ENCODE measurements at regions not wholly inside any gene's neighbourhood (a gene's known extent, or its start where the extent isn't known, plus 50 kb on each side); places are given as distances from the start of the nearest gene placed in this dataset.
"Not testable (repeated sequence)": the region's sequence is repeated elsewhere in the genome, so short reads cannot be mapped to it uniquely, and the experiment has no call there.

DNA sequence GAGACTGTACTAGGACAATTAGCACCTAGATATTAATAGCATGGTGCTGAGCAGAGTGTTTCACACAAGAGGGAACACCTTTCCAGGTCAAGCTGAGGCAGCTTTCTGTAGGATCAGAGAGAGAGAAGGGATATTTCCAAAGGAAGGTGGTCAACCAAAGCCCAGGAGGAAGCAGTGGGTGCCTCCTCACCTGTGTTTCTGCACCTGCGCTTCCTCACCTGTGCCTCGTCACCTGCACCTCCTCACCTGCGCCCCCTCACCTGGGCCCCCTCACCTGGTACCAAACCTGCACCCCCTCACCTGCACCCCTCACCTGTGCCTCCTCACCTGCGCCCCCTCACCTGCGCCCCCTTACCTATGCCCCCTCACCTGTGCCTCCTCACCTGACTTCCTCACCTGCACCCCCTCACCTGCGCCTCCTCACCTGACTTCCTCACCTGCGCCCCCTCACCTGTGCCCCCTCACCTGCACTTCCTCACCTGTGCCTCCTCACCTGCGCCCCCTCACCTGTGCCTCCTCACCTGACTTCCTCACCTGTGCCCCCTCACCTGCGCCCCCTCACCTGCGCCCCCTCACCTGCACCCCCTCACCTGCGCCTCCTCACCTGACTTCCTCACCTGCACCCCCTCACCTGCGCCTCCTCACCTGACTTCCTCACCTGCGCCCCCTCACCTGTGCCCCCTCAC lies 67.9 kb downstream of the TTLL2 start:
- DNase-seq (ENCODE audit: low read depth) = no peak

DNA sequence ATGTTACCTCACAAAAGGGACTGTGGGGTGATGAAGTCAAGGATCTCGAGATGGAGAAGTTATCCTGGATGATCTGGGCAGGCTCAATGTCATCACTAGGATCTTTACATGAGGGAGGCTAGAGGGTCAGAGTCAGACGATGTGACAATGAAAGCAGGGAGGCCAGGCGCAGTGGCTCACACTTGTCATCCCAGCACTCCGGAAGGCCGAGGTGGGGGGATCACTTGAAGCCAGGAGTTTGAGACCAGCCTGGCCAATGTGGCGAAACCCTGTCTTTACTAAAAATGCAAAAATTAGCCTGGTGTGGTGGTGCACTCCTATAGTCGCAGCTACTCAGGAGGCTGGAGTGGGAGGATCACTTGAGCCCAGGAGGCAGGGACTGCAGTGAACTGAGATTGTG lies 68.8 kb downstream of the TTLL2 start:
- no peak for DNase-seq (ENCODE audit: low read depth)

DNA sequence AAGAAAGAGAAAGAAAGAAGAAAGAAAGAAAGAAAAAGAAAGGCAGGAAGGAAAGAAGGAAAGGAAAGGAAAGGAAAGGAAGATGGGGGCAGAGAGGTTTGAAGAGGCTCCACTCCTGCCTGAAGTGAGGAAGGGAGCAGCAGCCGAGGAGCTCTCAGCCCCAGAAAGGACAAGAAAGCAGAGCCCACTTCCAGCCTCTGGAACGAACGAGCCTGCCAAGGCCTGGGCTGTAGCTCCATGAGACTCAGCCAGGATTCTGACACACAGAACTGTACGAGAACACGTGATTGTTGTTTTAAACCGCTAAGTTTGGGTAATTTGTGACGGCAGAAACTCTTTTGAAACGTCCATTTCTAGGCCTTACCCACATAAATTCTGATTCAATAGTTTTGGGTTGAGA lies 69.5 kb downstream of the TTLL2 start:
- no peak for DNase-seq (ENCODE audit: low read depth)

DNA sequence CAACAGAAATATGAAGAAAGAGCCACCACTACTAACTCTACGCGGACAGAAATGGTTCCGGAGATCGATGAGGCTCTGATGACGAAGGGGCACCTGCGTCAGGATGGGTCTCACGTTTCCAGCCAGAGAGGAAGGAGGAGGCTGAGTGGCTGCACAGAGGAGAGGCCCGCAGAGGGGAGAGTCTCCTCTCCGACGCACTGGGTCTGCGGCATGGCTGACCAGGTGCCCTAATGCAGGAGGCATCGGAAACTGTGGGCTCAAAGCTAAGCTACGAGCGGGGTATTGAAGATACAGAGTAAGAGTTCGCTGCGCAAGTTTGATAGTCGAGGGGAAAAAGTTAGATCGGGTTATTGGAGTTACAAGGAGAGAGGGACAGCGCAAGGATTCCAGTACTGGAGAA lies 69.9 kb downstream of the TTLL2 start:
- no peak for DNase-seq (ENCODE audit: low read depth)

DNA sequence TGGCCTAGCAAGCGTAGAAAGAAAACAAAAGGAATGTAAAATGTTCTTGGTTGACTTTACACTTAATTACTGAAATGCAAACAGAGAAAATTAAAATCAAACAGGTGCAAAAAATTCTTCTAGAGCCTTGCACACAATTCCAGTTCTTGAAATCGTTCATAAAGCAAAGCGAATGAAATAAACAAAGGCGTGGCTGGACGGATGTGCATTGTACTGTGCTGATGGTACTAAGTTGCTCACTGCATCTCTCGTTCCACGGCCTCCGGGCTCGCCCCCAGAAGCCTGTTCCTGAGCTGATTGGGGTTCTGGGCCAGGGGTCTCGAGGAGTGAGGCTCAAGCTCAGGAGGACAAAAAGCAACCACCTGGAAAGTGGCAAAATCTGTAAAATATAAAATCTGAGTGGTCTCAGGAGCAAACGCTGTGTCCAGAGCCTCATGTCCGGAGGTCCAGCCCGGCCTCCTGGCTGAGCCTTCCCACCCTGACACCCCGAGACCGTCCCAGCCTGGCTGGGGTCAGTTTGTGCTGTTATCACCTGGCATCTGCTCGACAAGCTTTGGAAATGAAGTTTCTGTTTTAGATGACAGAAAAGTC lies 71.3 kb downstream of the TTLL2 start:
- DNase-seq (ENCODE audit: low read depth) = no peak

DNA sequence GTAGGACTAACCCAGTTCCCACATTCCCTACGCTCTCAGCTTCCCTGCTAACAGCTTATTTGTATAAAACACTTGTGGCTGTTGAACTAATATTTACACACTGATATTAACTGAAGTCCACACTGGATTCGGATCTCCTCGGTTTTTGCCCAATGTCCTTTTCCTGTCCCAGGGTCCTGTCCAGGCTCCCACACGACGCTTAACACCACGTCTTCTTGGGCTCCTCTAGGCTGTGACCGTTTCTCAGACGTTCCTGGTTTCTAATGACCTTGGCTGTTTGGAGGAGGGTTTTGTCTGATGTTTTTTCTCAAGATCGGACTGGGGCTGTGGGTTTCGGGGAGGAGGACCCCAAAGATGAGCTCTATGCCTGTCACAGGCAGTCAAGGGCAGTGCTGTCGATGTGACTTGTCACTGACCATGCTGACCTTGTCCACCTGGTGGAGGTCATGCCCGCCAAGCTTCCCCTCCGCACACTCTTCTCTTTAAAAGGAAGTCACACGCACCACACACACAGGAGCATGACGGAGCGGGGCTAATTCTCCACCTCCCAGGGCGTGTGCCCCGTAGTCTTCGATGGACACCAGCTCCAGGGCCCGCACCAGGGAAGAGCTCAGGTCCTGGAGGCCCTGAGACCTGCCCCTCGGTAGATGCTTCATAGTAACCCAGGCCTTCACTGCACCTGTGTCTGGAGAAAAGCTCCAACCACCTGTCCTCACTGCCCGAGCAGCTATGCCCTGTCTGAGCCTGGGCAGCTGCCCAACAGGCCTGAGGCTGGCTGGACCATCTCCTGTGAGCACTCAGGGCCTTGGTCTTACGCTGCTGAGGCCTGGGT lies 72.0 kb downstream of the TTLL2 start:
- DNase-seq (ENCODE audit: low read depth) = no peak

DNA sequence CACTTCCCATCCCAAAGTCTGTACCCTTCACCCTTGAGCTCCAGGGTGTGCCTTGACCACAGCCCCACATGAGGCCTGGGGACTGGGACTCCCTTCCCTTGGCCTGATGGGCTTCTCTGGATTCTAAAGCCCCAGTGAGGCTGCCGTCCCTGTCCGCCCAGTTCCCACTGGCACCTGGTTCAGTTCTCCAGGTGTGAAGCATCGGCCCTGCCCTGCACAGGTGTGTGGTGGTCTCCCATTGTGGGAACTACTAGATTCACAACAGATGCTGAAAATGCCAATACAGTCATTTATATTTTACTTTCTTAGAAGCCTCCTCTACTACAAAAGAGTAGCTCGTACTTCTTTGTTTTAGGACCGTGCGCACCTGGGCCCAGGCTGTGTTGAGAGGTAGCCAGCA lies 72.8 kb downstream of the TTLL2 start:
- DNase-seq (ENCODE audit: low read depth) = no peak

DNA sequence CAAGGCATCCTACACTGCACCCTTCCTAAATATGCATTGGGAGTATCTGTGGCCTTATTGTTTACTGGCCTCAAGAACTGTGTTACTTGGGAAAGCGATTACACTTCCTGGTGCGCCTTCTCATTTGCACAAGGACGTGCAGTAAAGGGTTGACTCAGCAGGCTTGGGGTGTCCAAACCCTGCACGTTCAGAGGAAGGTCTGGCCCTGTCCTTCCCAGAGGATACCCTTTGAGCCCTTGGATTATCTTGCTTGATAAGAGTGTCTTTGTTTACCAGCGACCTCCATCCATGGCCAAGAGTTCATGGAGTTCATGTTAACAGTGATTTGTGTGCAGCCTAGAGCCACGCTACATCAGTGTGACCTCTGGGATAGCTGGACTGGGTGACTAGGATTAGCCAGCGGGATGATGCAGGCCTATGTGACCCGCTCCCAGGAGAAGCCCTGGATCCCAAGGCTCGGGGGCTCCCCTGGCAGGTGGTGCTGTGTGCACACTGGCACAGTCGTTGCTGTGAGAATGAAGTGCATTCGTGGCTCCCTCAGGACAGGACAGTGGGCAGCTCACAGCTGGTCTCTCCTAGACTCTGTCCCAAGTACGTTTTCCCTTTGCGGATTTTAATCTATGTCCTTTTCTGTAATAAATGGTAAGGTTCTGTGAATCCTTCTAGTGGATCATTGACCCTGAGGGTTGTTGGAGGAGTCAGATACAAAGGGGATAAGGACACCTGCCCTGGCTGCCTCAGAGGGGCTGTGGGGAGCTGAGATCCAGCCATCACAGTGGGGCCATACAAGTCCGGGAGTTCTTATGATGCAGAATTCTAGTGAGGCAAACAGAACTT lies 73.5 kb downstream of the TTLL2 start:
- no peak for DNase-seq (ENCODE audit: low read depth)

DNA sequence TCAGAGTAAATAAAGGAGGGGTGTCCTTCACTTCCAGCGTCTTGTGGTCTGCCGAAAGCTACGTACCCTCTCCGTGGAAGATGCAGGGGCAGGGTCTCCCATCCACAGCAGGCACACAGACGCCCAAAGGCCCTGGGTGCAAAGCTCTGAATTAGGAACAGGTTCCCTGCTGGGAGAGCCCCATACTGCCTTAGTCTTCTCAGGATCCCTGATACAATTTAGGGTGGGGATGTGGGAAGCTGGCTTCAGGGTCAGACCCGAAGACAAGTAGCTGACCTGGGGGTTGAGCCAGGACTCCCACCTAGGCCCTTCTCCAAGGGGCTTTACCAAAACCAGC lies 74.1 kb downstream of the TTLL2 start:
- DNase-seq (ENCODE audit: low read depth) = no peak

DNA sequence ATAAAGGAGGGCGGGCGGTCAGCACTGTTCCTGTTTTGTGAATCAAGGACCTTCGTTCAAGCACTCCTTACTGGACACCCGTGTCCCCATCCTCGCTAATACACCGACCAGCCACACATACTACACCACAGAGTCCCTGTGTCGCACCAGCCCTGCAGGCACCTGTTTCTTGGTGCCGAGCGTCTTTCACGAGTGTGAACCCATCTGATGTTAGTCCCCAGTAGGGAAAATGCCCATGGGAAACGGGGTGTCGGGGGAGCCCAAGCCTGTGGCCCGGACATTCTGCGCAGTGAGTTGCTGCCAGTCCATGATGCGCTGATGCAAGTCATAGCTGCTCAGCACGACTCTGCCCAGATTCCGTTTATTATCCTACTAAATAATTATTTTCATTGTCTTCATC lies 74.7 kb downstream of the TTLL2 start:
- no peak for DNase-seq (ENCODE audit: low read depth)

DNA sequence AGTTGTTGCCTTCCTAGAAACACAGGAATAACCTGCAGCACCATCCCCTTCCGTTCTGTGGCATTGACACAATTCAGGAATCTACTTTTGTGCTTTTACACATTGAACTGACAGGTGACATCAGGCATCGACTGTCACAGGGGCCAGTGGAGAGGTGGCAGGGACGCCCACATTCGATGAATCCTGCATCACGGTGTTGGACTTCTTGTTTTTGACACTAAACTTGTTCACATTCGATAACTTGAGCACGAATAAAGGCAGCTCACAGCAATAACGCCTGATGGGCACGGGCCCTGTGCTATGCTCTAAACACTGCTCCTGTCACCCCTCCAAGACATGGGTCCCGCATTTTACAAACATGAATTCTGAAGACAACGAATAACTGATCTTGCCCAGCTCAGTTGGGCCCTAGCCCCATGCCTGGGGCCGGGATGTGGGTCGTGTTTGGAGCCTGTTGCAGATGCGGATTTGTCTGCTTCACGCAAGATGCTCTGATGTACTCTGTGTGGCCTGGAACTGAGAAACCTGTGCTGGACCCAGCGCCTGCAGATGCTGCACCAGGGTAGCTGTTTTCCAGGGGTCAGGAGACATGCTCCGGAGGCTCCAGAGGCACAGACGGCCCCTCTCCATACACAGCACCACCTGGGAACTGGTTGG lies 75.7 kb downstream of the TTLL2 start:
- DNase-seq (ENCODE audit: low read depth) = no peak

DNA sequence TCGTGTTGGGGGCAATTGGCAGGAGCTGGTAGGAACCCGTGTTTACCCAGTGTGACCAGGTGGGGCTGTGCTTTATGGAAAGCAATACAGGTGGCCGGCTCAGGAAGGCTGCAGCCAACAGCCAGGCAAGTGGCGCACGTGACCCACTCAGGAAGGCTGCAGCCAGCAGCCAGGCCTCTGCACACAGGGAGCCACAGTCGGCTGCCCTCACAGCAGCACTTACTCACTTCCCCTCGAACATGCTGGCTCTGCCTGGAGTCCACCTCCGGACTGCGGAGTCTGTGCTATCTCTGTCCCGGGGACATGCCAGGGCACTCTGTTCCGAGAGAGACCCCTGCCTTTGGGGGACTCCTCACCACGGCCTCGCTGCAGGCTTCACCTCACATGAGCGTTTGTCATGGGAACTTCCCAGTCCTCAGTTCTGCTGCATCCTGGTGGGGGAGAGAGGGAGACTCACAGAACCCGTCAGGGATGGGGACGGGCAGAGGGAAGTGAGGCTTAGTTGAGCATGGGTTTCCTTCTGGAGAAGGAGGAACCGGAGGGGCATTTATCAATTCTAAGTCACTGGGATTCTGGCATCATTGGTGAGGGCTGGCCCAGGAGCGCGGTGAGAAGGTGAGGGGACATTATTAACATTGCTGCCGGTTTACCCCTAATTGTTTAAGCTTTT lies 76.8 kb downstream of the TTLL2 start:
- no peak for DNase-seq (ENCODE audit: low read depth)

DNA sequence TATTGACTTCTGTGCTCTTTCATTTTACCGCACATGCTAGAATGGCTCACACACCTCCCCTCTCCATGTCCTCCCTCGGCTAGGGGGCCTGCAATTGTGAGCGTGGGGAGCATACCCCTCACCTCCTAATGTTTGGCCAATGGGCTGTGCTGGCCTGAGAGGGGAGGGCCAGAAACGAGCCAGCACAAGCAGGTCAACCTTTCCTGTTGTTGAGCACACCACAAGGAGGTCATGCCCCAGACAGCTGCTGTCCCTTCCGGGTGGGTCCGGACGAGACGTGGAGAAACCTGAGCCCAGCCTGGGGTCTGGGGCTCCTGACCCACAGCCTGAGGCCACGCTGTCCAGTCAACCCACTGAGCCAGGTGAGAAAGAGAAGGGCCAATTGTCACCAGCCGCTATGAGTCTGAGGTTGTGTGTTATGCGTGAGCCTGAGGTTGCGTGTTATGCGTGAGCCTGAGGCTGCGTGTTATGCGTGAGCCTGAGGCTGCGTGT lies 77.4 kb downstream of the TTLL2 start:
- DNase-seq (ENCODE audit: low read depth) = no peak

DNA sequence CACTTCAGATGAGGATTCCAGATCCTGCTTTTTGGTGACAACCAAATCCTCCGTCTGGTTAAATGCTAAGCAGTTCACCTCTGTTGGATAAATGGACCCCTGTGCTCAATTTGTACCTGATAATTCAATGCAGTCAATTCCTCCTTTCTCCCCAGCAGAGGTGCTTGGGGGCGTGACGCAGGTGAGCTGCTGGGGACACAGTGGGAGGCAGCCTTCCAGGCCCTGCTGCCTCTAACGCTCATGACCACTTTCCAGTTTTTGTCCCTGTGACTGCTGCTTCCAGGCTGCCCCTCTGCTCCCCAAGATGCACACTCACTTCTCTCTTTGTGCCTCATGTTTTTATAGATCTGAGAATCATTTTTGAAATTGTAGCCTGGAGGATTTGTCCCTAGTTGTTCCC lies 78.5 kb downstream of the TTLL2 start:
- no peak for DNase-seq (ENCODE audit: low read depth)

DNA sequence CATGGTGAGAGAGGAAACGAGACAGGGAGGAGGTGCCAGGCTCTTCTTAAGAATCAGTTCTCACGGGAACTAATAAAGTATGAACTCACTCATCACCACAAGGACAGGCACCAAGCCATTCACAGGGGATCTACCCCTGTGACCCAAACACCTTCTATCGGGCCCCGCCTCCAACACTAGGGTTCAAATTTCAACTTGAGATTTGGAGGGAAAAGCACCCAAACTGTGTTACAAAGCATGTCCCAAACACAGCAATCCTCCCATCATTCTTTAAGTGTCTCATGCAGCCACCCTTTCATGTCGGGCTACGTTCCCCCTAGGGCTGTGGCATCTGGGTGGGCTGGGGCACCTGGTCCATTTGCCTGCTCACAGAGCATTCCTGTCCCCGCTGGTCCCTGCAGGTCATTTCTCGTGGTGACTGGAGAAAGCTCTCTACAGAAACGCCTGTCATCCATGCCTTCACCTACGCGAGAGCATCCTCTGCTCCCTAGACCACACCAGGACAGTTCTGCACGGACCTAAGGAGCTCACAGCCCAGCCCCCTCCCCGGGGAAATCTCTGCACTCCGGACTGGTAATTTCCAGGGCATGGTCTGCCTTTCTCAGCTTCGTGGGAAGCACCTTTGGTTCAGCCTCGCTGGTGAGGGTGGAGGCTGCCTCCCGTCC lies 79.6 kb downstream of the TTLL2 start:
- no peak for DNase-seq (ENCODE audit: low read depth)

DNA sequence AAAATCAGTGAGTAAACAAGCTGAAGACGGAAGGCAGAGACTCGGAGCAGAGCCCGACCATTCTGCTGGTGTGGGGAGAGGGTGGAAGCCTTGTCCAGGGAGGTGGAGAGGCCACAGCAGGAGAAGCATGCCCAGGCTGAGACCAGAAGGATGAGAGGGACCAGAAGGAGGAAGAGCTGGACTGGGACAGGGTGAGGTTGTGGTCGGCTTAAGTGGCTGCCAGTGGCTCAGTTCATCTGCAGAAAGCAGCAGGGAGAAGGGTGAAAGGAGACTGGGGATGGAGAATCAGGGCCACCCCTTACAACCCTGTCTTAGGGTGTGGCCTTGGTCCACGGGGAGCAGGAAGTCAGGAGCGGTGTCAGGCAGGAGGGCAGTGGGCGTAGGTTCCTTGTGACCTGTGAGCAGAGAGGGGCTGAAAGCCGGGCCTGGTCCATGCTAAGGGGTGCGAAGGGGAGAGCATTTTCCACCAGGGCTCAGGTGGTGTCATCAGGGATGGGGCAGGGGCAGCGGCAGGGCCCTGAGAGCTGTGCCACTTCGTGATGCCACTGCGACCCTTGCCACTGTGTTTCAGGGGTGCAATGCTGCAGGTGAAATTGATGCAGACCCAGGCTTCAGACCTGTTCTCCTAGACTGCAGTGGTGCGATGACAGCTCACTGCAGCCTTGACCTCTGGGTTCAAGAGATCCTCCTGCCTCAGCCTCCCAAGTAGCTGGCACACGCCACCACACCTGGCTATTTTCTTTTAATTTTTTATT lies 81.1 kb downstream of the TTLL2 start:
- no peak for DNase-seq (ENCODE audit: low read depth)

DNA sequence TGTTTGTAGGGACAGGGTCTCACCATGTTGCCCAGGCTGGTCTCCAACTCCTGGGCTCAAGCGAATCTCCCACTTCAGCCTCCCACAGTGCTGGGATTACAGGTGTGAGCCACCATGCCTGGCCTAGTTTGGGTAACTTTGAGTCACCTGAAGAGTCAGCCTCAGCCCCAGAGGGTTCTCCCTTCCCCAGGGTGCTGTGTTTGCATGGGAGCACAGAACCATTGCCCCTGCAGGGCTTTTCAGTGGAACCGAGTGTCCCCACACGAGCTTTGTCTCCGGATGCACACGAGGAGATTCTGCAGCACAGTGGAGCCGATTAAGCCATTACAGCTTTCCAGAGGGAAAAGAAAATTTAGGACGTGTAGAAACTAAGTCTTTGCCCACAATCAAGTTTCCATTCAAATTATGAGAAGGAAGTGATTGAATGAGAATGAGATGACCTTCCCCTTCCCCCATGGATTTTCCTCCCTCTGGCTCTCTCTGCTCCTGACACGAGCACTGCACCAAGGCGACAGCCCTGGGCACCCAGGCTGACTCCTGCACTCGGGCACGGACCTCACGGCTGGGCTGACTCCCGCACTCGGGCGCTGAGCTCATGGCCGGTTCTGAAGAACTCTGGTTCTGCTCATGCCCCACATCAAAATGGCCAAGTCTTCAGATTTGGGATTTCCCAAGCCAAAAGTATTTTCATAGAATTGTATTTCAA lies 81.8 kb downstream of the TTLL2 start:
- not testable (repeated sequence) for DNase-seq (ENCODE audit: low read depth)

DNA sequence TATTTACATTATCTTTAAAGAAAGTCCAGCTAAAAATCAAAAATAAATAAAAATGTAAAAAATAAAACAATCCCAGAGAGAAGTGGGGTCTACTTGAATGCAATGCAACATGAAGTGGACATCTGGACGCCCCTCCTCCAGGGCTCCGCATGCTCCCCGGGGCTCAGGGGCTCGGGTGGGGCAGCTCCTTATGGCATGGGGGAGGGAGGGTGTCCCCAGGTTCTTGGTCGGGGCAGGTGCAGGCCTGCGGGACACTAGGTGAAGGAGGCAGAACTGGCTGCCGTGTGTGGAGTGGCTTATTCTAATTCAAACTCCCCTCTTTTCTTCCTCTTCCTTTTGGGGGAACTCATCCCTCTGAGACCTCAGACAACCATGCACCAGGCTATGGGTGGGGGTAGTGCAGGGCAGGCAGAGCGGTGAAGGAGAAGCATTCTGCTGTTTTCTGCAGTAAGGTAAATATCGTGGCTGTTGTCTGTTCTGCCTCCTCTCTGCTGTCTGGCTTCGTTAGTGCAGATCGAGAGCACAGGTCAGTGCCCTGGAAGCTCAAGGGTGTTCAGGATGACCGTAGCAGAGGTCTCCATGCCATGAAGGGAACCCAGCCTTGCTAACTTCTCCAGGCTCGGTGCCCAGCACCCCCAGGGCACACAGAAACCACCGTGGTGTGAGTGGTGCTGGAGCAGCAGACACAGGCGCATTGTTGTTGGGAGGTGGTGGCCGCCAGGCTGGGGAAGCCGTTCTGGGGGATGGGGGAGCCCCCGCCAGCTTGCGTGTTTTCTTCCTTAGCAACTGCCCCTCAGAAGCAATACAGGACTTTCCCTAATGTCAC lies 82.6 kb downstream of the TTLL2 start:
- no peak for DNase-seq (ENCODE audit: low read depth)

Data from CMK (cell line).